HCT116 (cell line): ENCODE measurements at regions not wholly inside any gene's neighbourhood (a gene's known extent, or its start where the extent isn't known, plus 50 kb on each side); places are given as distances from the start of the nearest gene placed in this dataset.

Experiments
- CTCF ChIP-seq, 3 experiments: fragments of 200-600 bp in 1 of 3; sonication (generic) in 1 of 3; IDR thresholded peaks in 2 of 3; conservative IDR thresholded peaks in 1 of 3; 2 replicates each; pipeline ENCODE4 v1.5.1; 2012 to 2017; ENCODE audit warnings: low read depth in 2 of 3, low read length in 2 of 3, antibody characterized with exemption in 1 of 3, borderline replicate concordance in 1 of 3, control low read depth in 1 of 3, mild to moderate bottlenecking in 1 of 3, mixed read lengths in 1 of 3, mixed run types in 1 of 3, moderate library complexity in 1 of 3; ENCODE audit not compliant: insufficient read depth in 1 of 3
- EGR1 ChIP-seq: IDR thresholded peaks from 2 replicates; pipeline ENCODE4 v1.6.1; 2012; ENCODE audit warnings: low read depth
- EZH2 ChIP-seq: fragments of 200-600 bp; sonication (generic); IDR thresholded peaks from 2 replicates; pipeline ENCODE4 v1.6.1; 2017; ENCODE audit warnings: antibody characterized with exemption, mixed run types
- POLR2A ChIP-seq: IDR thresholded peaks from 2 replicates; pipeline ENCODE4 v1.7.0; 2011; ENCODE audit warnings: borderline replicate concordance; ENCODE audit not compliant: insufficient read depth, insufficient read length; ENCODE audit errors: extremely low read depth
- RAD21 ChIP-seq: IDR thresholded peaks from 2 replicates; pipeline ENCODE4 v1.6.1; 2012; ENCODE audit warnings: low read depth, mild to moderate bottlenecking
- SP1 ChIP-seq: IDR thresholded peaks from 2 replicates; pipeline ENCODE4 v1.6.1; 2012; ENCODE audit warnings: low read depth
- YY1 ChIP-seq: IDR thresholded peaks from 2 replicates; pipeline ENCODE4 v1.6.1; 2011; ENCODE audit warnings: low read length, low read depth, moderate library complexity, mild to moderate bottlenecking; ENCODE audit not compliant: insufficient replicate concordance; ENCODE audit errors: extremely low read depth

- no peak for TF ChIP-seq CTCF (IDR thresholded peaks at IDR 0.05 in 2 of 3, conservative IDR thresholded peaks at IDR 0.05 in 1 of 3; ENCODE audit: borderline replicate concordance in 1 of 3, insufficient read depth in 1 of 3, low read depth in 2 of 3, low read length in 2 of 3)
- TF ChIP-seq RAD21 = no peak
- TF ChIP-seq EZH2 = no peak
- no peak for TF ChIP-seq EGR1
- no peak for TF ChIP-seq YY1
- no peak for TF ChIP-seq SP1
- no peak for TF ChIP-seq POLR2A
These were observed 90.0 kb upstream of the KCND3 start for GRCh38 chr1:112079446-112079845.
